ENCODE measurements at regions not wholly inside any gene's neighbourhood (a gene's known extent, or its start where the extent isn't known, plus 50 kb on each side); places are given as distances from the start of the nearest gene placed in this dataset.
"Not testable (repeated sequence)": the region's sequence is repeated elsewhere in the genome, so short reads cannot be mapped to it uniquely, and the experiment has no call there.

DNA sequence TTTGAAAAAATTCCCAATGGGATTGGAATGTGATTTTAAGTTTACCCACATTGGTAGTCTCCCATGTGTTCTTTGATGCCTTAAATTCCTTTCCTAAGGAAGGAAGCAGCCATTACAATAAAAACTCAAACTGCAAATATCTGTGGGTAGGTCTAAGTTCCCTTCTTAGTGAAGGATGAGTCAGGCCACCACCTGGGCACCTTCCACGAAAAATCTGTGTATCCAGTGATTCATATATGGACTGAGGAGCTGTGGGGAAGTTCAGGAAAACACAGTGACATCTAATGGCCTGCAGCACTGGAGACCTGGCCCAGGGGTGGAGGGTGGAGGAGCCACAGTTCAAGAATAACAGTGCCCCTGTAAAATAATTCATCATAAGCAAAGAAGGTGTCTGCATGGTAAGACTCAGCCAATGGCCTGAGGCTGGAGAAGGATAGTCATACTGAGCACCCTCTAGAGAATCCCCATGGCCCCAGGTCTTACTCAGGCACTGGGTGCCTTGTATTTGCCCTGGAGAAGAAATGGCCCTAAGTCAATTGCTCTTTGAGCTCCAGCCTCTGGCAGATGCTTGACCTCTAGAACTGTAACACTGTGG is 248.6 kb downstream of the SP3 start:
- no peaks in the 10 kb centered on the region for H3K9me3 Mint-ChIP-seq (ENCODE audit: unreplicated experiment)
- no peaks in the 10 kb centered on the region for H3K36me3 Mint-ChIP-seq (ENCODE audit: insufficient read depth, unreplicated experiment)
- H3K27me3 Mint-ChIP-seq (ENCODE audit: insufficient read depth, unreplicated experiment), result no peaks in the 10 kb centered on the region
- BruUV-seq (replicated peaks), result no TSS peak
- H3K27ac Mint-ChIP-seq (ENCODE audit: low read depth, unreplicated experiment), result no peak overlapping the region
- no peak overlapping the region for H3K4me3 Mint-ChIP-seq (ENCODE audit: unreplicated experiment)
- DNase-seq (ENCODE audit: unreplicated experiment), result peak; percentile 16
- peaks cover 29% of the 10 kb centered on the region for H3K4me1 Mint-ChIP-seq (ENCODE audit: insufficient read depth, unreplicated experiment)
- CTCF ChIA-PET, result interaction anchor here (0.6 to 1.0 kb wide), 2 partner anchors 8 to 58 kb away, joined by 3 to 6 read pairs; no protein-coding TSS in a partner anchor
- TF ChIP-seq, protein P1, sequence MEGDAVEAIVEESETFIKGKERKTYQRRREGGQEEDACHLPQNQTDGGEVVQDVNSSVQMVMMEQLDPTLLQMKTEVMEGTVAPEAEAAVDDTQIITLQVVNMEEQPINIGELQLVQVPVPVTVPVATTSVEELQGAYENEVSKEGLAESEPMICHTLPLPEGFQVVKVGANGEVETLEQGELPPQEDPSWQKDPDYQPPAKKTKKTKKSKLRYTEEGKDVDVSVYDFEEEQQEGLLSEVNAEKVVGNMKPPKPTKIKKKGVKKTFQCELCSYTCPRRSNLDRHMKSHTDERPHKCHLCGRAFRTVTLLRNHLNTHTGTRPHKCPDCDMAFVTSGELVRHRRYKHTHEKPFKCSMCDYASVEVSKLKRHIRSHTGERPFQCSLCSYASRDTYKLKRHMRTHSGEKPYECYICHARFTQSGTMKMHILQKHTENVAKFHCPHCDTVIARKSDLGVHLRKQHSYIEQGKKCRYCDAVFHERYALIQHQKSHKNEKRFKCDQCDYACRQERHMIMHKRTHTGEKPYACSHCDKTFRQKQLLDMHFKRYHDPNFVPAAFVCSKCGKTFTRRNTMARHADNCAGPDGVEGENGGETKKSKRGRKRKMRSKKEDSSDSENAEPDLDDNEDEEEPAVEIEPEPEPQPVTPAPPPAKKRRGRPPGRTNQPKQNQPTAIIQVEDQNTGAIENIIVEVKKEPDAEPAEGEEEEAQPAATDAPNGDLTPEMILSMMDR (IDR thresholded peaks at IDR 0.05; ENCODE audit: unreplicated experiment), result no peak
- intact Hi-C loops (cut with micrococcal nuclease), result no loop called here
- POLR2A ChIA-PET, result interaction anchor here (0.6 to 2.0 kb wide), 6 partner anchors 58 to 636 kb away, joined by 3 to 11 read pairs (median 6); no protein-coding TSS in a partner anchor

DNA sequence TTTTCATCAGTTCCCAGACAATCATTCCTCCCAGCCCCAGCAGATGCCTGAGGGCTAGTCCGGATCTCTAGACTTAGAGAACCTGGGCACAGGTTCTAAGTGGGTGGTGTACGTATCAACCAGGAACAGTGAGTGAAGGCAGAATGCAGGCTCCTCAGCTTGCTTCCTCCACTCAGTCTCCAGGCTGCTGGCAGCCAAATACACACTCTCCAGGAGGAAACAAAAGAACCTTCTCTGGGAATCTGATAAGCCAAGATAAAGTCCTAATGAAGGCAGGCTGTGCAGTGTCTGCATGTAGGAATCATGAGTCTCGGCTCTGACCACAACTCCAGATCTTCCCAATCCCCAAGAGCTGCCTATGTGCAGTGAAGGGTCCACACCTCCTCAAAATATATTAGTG is 245.7 kb downstream of the SP3 start:
- Mint-ChIP-seq H3K4me3 (ENCODE audit: unreplicated experiment) (no peak overlapping the region), H3K9me3 (ENCODE audit: unreplicated experiment) (no peaks in the 10 kb centered on the region), H3K27ac (ENCODE audit: low read depth, unreplicated experiment) (no peak overlapping the region), H3K36me3 (ENCODE audit: insufficient read depth, unreplicated experiment) (no peaks in the 10 kb centered on the region), H3K4me1 (ENCODE audit: insufficient read depth, unreplicated experiment) (peaks cover 29% of the 10 kb centered on the region), H3K27me3 (ENCODE audit: insufficient read depth, unreplicated experiment) (no peaks in the 10 kb centered on the region)
- TF ChIP-seq, protein P1 (IDR thresholded peaks at IDR 0.05; ENCODE audit: unreplicated experiment), result no peak
- BruUV-seq (replicated peaks), result no TSS peak
- DNase-seq (ENCODE audit: unreplicated experiment), result no peak
- CTCF ChIA-PET, result interaction anchor here (0.6 kb wide), 1 partner anchor 196 kb away, joined by 3 read pairs; no protein-coding TSS in a partner anchor
- intact Hi-C loops (cut with micrococcal nuclease), result no loop called here
- POLR2A ChIA-PET, result interaction anchor here (0.6 kb wide), 2 partner anchors 110 to 145 kb away, joined by 3 read pairs; no protein-coding TSS in a partner anchor

DNA sequence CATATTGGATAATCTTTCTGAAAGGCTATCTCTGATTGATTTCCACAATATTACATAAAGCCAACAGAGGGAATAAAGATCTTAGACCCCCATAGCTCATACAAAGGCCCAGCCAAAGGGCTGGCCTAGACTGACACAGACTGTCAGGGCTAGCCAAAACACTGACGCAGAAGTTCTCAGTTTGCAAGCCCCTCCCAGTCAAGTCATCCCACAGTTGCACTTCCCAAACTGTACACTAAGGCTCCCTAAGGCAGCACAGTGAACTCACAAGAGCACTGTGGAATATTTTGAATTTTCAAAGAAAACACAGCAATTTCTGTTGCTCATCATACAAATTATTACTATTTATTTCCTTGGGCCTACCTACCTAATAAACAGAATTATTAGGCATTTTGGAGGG is 244.9 kb downstream of the SP3 start:
- Mint-ChIP-seq H3K9me3 (ENCODE audit: unreplicated experiment) (no peaks in the 10 kb centered on the region), H3K36me3 (ENCODE audit: insufficient read depth, unreplicated experiment) (no peaks in the 10 kb centered on the region), H3K27ac (ENCODE audit: low read depth, unreplicated experiment) (no peak overlapping the region), H3K4me3 (ENCODE audit: unreplicated experiment) (no peak overlapping the region), H3K4me1 (ENCODE audit: insufficient read depth, unreplicated experiment) (peaks cover 22% of the 10 kb centered on the region), H3K27me3 (ENCODE audit: insufficient read depth, unreplicated experiment) (no peaks in the 10 kb centered on the region)
- no TSS peak for BruUV-seq (replicated peaks)
- ChIA-PET POLR2A (interaction anchor here (0.6 kb wide), 1 partner anchor 111 kb away, joined by 3 read pairs; no protein-coding TSS in a partner anchor), CTCF (no interaction called here)
- TF ChIP-seq, protein P1 (IDR thresholded peaks at IDR 0.05; ENCODE audit: unreplicated experiment), result no peak
- intact Hi-C loops (cut with micrococcal nuclease), result no loop called here
- peak; percentile 42 for DNase-seq (ENCODE audit: unreplicated experiment)

DNA sequence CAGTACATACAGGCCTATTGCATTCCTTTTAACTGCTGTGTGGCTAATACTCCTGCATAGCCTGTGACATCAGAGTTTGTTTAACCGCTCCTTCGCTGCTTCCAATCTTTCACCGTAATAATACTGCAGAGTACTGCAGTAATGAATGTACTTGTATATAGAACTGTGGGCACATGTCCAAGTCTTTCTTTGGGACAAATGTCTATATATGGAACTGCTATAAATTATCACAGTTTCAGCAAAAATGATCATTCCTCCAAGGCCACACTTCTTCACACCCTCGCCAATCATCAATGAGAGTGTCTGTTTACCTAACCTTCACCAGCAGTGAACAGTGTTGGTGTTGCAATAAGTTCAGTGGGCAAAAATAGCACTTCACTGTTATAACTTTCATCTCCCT is 230.4 kb downstream of the SP3 start:
- peaks cover 11% of the 10 kb centered on the region for H3K27me3 Mint-ChIP-seq (ENCODE audit: insufficient read depth, unreplicated experiment)
- intact Hi-C loops (cut with micrococcal nuclease), result no loop called here
- H3K9me3 Mint-ChIP-seq (ENCODE audit: unreplicated experiment), result peaks cover 11% of the 10 kb centered on the region
- BruUV-seq (replicated peaks), result no TSS peak
- TF ChIP-seq, protein P1 (IDR thresholded peaks at IDR 0.05; ENCODE audit: unreplicated experiment), result no peak
- H3K36me3 Mint-ChIP-seq (ENCODE audit: insufficient read depth, unreplicated experiment), result peaks cover 4% of the 10 kb centered on the region
- no peak for DNase-seq (ENCODE audit: unreplicated experiment)
- no peak overlapping the region for H3K4me3 Mint-ChIP-seq (ENCODE audit: unreplicated experiment)
- H3K27ac Mint-ChIP-seq (ENCODE audit: low read depth, unreplicated experiment), result no peak overlapping the region
- POLR2A ChIA-PET, result no interaction called here
- CTCF ChIA-PET, result no interaction called here
- no peaks in the 10 kb centered on the region for H3K4me1 Mint-ChIP-seq (ENCODE audit: insufficient read depth, unreplicated experiment)

DNA sequence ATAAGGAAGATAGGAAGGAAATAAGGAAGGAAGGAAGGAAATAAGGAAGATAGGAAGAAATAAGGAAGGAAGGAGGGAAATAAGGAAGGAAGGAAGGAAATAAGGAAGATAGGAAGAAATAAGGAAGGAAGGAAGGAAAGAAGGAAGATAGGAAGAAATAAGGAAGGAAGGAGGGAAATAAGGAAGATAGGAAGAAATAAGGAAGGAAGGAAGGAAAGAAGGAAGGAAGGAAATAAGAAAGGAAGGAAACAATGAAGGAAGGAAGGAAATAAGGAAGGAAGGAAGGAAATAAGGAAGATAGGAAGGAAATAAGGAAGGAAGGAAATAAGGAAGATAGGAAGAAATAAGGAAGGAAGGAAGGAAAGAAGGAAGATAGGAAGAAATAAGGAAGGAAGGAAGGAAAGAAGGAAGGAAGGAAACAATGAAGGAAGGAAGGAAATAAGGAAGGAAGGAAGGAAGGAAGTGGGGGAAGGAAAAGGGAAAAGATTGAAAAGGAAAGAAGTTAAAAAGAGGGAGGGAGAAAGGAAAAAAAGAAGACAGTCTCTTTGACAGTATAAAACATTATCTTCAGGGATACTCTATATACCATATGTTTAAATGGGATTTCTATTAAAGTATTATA is 227.1 kb downstream of the SP3 start:
- CTCF ChIA-PET; POLR2A ChIA-PET; H3K4me1 Mint-ChIP-seq (ENCODE audit: insufficient read depth, unreplicated experiment); intact Hi-C loops (cut with micrococcal nuclease); H3K4me3 Mint-ChIP-seq (ENCODE audit: unreplicated experiment); H3K36me3 Mint-ChIP-seq (ENCODE audit: insufficient read depth, unreplicated experiment); H3K27ac Mint-ChIP-seq (ENCODE audit: low read depth, unreplicated experiment); DNase-seq (ENCODE audit: unreplicated experiment); BruUV-seq (replicated peaks): not testable (repeated sequence)
- Mint-ChIP-seq H3K27me3 (ENCODE audit: insufficient read depth, unreplicated experiment) (peaks cover 19% of the 10 kb centered on the region), H3K9me3 (ENCODE audit: unreplicated experiment) (peaks cover 11% of the 10 kb centered on the region)
